Breast epithelium (tissue), 3 donors: ENCODE measurements at regions not wholly inside any gene's neighbourhood (a gene's known extent, or its start where the extent isn't known, plus 50 kb on each side); places are given as distances from the start of the nearest gene placed in this dataset.

ENCODE experiments used
- POLR2A ChIP-seq: fragments of 450-650 bp; IDR thresholded peaks from one replicate; pipeline ENCODE4 v1.6.1; 2016; ENCODE audit warnings: antibody characterized with exemption, mild to moderate bottlenecking, moderate library complexity
- TF ChIP-seq, protein P1 (sequence below), 3 donors: fragments of 450-650 bp; IDR thresholded peaks; one replicate each; pipeline ENCODE4 v1.5.1; 2016 to 2017; ENCODE audit warnings: antibody characterized with exemption in 3 of 3, mild to moderate bottlenecking in 3 of 3, moderate library complexity in 3 of 3

- TF ChIP-seq, protein P1, sequence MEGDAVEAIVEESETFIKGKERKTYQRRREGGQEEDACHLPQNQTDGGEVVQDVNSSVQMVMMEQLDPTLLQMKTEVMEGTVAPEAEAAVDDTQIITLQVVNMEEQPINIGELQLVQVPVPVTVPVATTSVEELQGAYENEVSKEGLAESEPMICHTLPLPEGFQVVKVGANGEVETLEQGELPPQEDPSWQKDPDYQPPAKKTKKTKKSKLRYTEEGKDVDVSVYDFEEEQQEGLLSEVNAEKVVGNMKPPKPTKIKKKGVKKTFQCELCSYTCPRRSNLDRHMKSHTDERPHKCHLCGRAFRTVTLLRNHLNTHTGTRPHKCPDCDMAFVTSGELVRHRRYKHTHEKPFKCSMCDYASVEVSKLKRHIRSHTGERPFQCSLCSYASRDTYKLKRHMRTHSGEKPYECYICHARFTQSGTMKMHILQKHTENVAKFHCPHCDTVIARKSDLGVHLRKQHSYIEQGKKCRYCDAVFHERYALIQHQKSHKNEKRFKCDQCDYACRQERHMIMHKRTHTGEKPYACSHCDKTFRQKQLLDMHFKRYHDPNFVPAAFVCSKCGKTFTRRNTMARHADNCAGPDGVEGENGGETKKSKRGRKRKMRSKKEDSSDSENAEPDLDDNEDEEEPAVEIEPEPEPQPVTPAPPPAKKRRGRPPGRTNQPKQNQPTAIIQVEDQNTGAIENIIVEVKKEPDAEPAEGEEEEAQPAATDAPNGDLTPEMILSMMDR (IDR thresholded peaks at IDR 0.05): no peak
- TF ChIP-seq POLR2A: no peak
Measured at GRCh38 chr10:64112701-64113355, 591.6 kb downstream of the REEP3 start.
